GM12892 (cell line): ENCODE measurements at regions not wholly inside any gene's neighbourhood (a gene's known extent, or its start where the extent isn't known, plus 50 kb on each side); places are given as distances from the start of the nearest gene placed in this dataset.

Source experiments
- POLR2A ChIP-seq: IDR thresholded peaks from 2 replicates; pipeline ENCODE4 v1.6.1; 2011; ENCODE audit warnings: low read depth, low read length, control low read depth
- POLR2AphosphoS5 ChIP-seq: IDR thresholded peaks from 2 replicates; pipeline ENCODE4 v1.6.1; 2011; ENCODE audit warnings: low read depth, low read length, control low read depth
- TAF1 ChIP-seq: IDR thresholded peaks from 2 replicates; pipeline ENCODE4 v1.6.1; 2011; ENCODE audit warnings: low read depth, mild to moderate bottlenecking, control low read depth, low read length, borderline replicate concordance

GRCh38 chr11:134565343-134565891 is 153.4 kb upstream of the B3GAT1 start:
- no peak for TF ChIP-seq POLR2A
- TF ChIP-seq POLR2AphosphoS5 = no peak
- no peak for TF ChIP-seq TAF1
